GM12865 (cell line): ENCODE measurements at regions not wholly inside any gene's neighbourhood (a gene's known extent, or its start where the extent isn't known, plus 50 kb on each side); places are given as distances from the start of the nearest gene placed in this dataset.

Source experiments
- DNase-seq: peaks from one replicate; pipeline ENCODE4 v3.0.0; 2010; ENCODE audit warnings: low read depth
- H3K4me3 ChIP-seq: 2 replicates; pipeline ENCODE4 v1.5.1; 2011; ENCODE audit warnings: mild to moderate bottlenecking, low read depth, low read length, control low read depth
- TF ChIP-seq, protein P1 (sequence below): IDR thresholded peaks from 2 replicates; pipeline ENCODE4 v1.5.1; 2011; ENCODE audit warnings: low read length, control low read depth, low read depth, inconsistent platforms; ENCODE audit not compliant: insufficient read depth; ENCODE audit errors: missing control alignments

GRCh38 chr9:16180091-16180490 lies 627.2 kb downstream of the CCDC171 start:
- no peak for DNase-seq
- H3K4me3 ChIP-seq, result no peak overlapping the region
- TF ChIP-seq, protein P1, sequence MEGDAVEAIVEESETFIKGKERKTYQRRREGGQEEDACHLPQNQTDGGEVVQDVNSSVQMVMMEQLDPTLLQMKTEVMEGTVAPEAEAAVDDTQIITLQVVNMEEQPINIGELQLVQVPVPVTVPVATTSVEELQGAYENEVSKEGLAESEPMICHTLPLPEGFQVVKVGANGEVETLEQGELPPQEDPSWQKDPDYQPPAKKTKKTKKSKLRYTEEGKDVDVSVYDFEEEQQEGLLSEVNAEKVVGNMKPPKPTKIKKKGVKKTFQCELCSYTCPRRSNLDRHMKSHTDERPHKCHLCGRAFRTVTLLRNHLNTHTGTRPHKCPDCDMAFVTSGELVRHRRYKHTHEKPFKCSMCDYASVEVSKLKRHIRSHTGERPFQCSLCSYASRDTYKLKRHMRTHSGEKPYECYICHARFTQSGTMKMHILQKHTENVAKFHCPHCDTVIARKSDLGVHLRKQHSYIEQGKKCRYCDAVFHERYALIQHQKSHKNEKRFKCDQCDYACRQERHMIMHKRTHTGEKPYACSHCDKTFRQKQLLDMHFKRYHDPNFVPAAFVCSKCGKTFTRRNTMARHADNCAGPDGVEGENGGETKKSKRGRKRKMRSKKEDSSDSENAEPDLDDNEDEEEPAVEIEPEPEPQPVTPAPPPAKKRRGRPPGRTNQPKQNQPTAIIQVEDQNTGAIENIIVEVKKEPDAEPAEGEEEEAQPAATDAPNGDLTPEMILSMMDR, result no peak

DNA sequence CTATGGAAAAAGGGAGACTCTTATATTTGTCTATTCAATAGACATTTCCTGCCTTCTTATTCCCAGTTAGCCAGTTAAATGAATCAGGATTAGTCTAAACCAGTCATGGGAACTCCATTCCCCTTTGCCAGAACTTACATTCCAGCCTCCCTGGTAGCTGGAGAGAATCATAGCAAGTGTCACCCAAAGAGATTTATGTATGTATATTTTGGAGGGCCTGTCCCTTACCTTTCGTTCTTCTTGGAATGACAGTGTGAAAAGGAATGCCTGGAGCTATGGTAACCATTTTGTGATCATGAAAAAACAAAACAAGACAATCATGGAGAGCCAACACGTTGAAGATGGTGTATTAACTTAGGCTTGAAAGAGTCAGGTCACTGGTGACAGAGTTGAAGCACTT lies 627.7 kb downstream of the CCDC171 start:
- no peak overlapping the region for H3K4me3 ChIP-seq
- DNase-seq, result no peak
- TF ChIP-seq, protein P1, result no peak

DNA sequence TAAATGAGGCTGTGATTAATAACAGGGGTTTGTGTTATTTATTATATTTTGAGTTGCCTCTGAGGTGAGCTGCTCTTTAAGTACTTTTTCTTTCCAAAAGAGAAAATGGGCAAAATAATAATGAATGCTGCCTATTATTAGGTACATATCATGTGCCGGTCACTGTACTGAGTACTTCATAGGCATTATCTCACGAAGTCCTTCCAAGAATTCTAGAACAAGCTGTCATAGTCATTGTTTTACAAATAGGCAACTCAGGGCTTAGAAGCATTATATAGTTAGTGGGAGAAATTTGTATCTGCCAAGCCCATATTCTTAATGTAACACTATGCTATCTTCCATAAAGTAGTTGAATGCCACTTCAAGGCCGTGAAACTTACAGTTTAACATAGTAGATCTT lies 628.7 kb downstream of the CCDC171 start:
- H3K4me3 ChIP-seq, result no peak overlapping the region
- TF ChIP-seq, protein P1, result no peak
- DNase-seq, result no peak

GRCh38 chr9:16182784-16183183 lies 629.9 kb downstream of the CCDC171 start:
- TF ChIP-seq, protein P1, result no peak
- H3K4me3 ChIP-seq, result no peak overlapping the region
- DNase-seq, result no peak

- peak; percentile 79 for DNase-seq
- H3K4me3 ChIP-seq, result no peak overlapping the region
- TF ChIP-seq, protein P1, result no peak
Observed at GRCh38 chr9:16184964-16185646, 632.3 kb downstream of the CCDC171 start.

- H3K4me3 ChIP-seq, result no peak overlapping the region
- TF ChIP-seq, protein P1, result no peak
- no peak for DNase-seq
Observed at GRCh38 chr9:16191191-16191590, 638.3 kb downstream of the CCDC171 start.

DNA sequence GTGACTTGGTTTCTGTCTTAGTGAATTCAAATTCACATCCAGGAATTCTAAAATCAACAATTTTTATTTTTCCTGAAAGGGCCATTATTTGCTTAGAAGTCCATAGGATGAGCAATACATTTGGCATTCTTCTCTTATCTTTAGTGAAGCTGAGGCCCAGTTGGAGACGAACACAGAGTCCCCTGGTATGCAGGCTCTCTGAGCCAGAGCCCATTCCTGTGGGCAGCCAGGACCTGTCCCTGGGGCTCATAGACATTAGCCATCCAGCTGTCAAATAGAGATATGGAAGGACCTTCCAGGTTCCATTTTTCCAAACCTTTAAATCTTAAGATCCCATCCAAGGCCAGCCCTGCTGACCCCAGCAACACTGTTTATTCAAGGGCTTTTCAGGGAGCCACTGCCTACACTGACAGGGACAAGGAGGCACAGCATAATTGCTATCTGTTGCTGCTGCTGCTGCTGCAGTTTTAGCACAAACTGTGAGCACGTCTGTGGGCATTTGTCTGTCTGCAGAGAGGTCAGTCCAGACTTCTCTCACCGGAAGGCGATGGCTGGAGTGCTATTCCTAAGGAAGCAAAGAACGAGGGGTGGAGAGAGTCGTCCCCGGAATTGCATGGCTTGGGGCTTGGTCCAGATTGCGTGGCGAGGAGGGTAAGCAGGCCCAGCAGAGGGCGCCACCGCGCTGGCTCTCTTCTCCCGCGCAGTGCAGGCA lies 639.0 kb downstream of the CCDC171 start:
- TF ChIP-seq, protein P1, result peak; percentile 87
- DNase-seq, result peak; percentile 68
- no peak overlapping the region for H3K4me3 ChIP-seq
